Bronchial epithelial cell (primary cell): ENCODE measurements at regions not wholly inside any gene's neighbourhood (a gene's known extent, or its start where the extent isn't known, plus 50 kb on each side); places are given as distances from the start of the nearest gene placed in this dataset.
A peak's percentile ranks its signal among the peaks of the same experiment; 100 is the strongest.

Experiments
- DNase-seq: peaks from one replicate; pipeline ENCODE4 v3.0.0-alpha.2; 2010; ENCODE audit warnings: low read depth
- FAIRE-seq: peaks from 2 replicates; lab custom pipeline; 2011; peaks lifted over from hg19 to GRCh38; lab: Jason Lieb, UNC
- H3K27me3 ChIP-seq: 2 replicates; pipeline ENCODE4 v1.5.1; 2011; ENCODE audit warnings: low read length; ENCODE audit not compliant: control insufficient read depth, insufficient read depth
- H3K36me3 ChIP-seq: 2 replicates; pipeline ENCODE4 v1.5.1; 2011; ENCODE audit warnings: low read length; ENCODE audit not compliant: control insufficient read depth, insufficient read depth
- H3K4me3 ChIP-seq: 2 replicates; pipeline ENCODE4 v1.5.1; 2011; ENCODE audit warnings: mild to moderate bottlenecking, low read depth, low read length, control low read depth
- TF ChIP-seq, protein P1 (sequence below): IDR thresholded peaks from 2 replicates; pipeline ENCODE4 v1.5.1; 2011; ENCODE audit warnings: mild to moderate bottlenecking, moderate library complexity, low read length, control low read depth, inconsistent platforms; ENCODE audit not compliant: insufficient read depth, severe bottlenecking

- TF ChIP-seq, protein P1, sequence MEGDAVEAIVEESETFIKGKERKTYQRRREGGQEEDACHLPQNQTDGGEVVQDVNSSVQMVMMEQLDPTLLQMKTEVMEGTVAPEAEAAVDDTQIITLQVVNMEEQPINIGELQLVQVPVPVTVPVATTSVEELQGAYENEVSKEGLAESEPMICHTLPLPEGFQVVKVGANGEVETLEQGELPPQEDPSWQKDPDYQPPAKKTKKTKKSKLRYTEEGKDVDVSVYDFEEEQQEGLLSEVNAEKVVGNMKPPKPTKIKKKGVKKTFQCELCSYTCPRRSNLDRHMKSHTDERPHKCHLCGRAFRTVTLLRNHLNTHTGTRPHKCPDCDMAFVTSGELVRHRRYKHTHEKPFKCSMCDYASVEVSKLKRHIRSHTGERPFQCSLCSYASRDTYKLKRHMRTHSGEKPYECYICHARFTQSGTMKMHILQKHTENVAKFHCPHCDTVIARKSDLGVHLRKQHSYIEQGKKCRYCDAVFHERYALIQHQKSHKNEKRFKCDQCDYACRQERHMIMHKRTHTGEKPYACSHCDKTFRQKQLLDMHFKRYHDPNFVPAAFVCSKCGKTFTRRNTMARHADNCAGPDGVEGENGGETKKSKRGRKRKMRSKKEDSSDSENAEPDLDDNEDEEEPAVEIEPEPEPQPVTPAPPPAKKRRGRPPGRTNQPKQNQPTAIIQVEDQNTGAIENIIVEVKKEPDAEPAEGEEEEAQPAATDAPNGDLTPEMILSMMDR = no peak
- no peaks in the 10 kb centered on the region for H3K27me3 ChIP-seq
- no peaks in the 10 kb centered on the region for H3K36me3 ChIP-seq
- no peak for FAIRE-seq
- DNase-seq = no peak
- no peak overlapping the region for H3K4me3 ChIP-seq
These were observed 189.9 kb upstream of the NWD2 start for GRCh38 chr4:37054531-37055077.

DNA sequence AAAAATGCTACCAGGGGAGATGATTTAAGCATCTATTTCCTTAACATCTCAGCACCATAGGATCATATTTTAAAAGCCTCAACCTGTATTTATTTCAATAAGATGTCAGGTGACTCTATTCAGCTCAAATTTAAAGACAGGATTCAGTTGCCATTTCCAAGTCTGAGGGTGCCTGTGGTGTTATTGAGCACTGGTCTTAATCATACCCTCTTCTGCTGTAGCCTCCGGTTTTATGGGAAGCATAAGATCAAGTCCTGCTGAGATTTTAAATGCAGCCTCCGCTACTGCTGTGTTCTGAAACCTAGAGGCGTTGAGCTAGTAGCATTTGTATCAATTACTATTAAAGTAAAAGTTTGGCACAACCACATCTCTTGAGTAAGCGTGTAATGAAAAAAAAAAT lies 185.7 kb upstream of the NWD2 start:
- Histone ChIP-seq H3K4me3 (no peak overlapping the region), H3K36me3 (no peaks in the 10 kb centered on the region), H3K27me3 (no peaks in the 10 kb centered on the region)
- TF ChIP-seq, protein P1 = no peak
- DNase-seq (no peak), FAIRE-seq (no peak)

- DNase-seq (peak; percentile 3), FAIRE-seq (no peak)
- Histone ChIP-seq H3K27me3 (no peaks in the 10 kb centered on the region), H3K36me3 (no peaks in the 10 kb centered on the region), H3K4me3 (no peak overlapping the region)
- TF ChIP-seq, protein P1 = no peak
These were observed 178.4 kb upstream of the NWD2 start for GRCh38 chr4:37066159-37066558.

- no peaks in the 10 kb centered on the region for H3K36me3 ChIP-seq
- FAIRE-seq = no peak
- H3K27me3 ChIP-seq = no peaks in the 10 kb centered on the region
- TF ChIP-seq, protein P1 = no peak
- DNase-seq = no peak
- no peak overlapping the region for H3K4me3 ChIP-seq
These were observed 176.0 kb upstream of the NWD2 start for GRCh38 chr4:37068580-37068979.

DNA sequence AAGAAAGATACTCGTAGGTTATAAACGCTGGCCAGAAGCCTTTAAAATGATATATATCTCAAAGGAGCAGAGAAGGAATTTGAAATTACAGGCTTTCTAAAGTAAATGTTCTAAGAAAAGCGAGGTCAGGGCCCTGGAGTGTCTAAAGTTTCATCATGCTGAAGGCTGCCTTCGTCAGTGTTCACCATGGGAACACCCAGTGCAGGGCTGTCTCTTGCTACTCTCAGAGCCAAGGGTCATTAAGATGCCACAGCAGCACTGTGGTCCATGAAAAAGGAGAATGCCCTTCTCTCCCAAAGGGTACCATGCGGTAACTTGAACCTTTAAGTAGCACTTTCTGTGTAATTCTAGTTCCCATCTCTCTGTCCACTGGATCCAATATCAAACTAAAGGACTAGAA lies 174.5 kb upstream of the NWD2 start:
- no peak overlapping the region for H3K4me3 ChIP-seq
- TF ChIP-seq, protein P1 = no peak
- no peaks in the 10 kb centered on the region for H3K27me3 ChIP-seq
- DNase-seq (no peak), FAIRE-seq (no peak)
- no peaks in the 10 kb centered on the region for H3K36me3 ChIP-seq

- FAIRE-seq (no peak), DNase-seq (no peak)
- Histone ChIP-seq H3K36me3 (no peaks in the 10 kb centered on the region), H3K4me3 (no peak overlapping the region), H3K27me3 (no peaks in the 10 kb centered on the region)
- TF ChIP-seq, protein P1 = no peak
These were observed 173.0 kb upstream of the NWD2 start for GRCh38 chr4:37071576-37071975.
